Epithelial cell of esophagus (primary cell): ENCODE measurements at regions not wholly inside any gene's neighbourhood (a gene's known extent, or its start where the extent isn't known, plus 50 kb on each side); places are given as distances from the start of the nearest gene placed in this dataset.

ENCODE experiments used
- DNase-seq: peaks from one replicate; pipeline ENCODE4 v3.0.0; 2010; ENCODE audit warnings: low read depth
- H3K4me3 ChIP-seq: 2 replicates; pipeline ENCODE4 v1.5.1; 2011; ENCODE audit warnings: mild to moderate bottlenecking, low read length, control low read depth
- TF ChIP-seq, protein P1 (sequence below): IDR thresholded peaks from 2 replicates; pipeline ENCODE4 v1.5.1; 2011; ENCODE audit warnings: low read depth, mild to moderate bottlenecking, low read length, control low read depth, inconsistent platforms; ENCODE audit not compliant: insufficient read depth; ENCODE audit errors: missing control alignments

DNA sequence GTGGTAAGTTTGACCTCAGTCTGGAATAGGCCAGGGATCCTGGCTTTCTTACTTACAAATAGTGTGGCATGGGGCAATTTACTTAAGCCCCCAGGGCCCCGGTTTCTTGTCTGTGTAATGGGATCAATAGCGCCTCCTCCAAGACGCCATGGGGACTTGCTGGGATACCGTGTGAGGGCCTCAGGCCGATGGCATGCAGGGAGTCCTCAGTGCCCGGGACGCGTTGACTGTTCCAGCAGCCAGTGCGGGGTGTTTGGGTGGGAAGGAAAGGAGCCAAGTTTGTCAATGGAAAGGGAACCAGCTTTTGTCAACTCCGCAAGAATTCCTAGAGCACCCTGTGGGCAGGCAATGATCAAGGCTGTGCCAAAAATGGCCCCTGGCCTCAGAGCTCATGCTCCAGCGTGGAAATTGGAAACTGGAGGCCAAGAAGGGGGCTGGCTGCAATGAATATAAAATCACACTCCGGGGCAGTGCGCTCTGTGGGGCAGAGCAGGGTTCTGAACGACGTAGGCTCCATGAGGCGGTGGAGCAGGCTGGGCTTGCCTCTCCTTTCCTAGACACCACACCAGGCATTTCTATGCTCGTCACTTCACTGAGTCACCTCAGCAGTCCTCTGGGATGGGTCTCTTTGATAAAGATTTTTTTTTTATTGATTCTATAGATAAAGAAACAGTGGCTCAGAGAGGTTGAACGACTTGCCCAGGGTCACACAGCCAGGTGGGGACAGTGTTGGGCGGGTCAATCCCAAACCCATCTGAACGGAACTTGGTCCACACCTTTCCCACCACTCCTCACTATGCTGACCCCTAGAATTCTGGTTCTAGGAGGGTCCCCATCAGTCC lies 56.7 kb upstream of the ASAP2 start:
- DNase-seq, result no peak
- no peak overlapping the region for H3K4me3 ChIP-seq
- TF ChIP-seq, protein P1, sequence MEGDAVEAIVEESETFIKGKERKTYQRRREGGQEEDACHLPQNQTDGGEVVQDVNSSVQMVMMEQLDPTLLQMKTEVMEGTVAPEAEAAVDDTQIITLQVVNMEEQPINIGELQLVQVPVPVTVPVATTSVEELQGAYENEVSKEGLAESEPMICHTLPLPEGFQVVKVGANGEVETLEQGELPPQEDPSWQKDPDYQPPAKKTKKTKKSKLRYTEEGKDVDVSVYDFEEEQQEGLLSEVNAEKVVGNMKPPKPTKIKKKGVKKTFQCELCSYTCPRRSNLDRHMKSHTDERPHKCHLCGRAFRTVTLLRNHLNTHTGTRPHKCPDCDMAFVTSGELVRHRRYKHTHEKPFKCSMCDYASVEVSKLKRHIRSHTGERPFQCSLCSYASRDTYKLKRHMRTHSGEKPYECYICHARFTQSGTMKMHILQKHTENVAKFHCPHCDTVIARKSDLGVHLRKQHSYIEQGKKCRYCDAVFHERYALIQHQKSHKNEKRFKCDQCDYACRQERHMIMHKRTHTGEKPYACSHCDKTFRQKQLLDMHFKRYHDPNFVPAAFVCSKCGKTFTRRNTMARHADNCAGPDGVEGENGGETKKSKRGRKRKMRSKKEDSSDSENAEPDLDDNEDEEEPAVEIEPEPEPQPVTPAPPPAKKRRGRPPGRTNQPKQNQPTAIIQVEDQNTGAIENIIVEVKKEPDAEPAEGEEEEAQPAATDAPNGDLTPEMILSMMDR, result no peak

DNA sequence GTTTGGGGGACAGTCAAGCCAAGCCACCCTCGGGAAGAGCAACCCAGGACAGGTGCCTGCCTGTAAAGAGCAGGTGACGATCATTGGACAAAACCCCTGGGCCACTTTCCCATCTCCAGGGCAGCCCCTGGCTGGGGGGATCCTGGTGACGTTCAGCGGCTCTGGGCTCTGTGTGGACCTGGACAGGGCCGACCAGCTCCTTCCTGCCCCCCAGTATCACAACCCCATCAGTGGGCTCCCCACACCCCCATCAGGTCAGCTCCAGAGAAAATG lies 57.3 kb upstream of the ASAP2 start:
- DNase-seq, result no peak
- H3K4me3 ChIP-seq, result no peak overlapping the region
- TF ChIP-seq, protein P1, result no peak

DNA sequence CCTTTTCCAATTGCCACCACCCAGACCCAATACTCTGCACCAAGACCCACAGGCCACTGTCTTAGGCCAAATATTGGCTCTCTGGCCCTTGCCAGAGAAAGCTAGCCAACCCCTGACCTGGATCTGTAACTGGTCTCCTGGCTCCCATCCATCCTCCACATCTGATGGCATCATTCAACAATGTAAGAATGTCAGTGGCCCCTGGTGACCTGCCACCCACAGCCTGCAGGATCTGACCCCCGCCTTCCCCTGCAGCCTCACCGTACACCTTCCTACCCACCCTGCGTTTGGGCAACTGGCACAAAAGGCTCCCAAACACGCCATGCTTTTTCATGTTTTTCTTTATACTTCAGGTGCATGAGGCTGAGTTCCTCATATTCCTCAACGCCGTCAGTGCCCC lies 60.0 kb upstream of the ASAP2 start:
- DNase-seq, result no peak
- no peak overlapping the region for H3K4me3 ChIP-seq
- TF ChIP-seq, protein P1, result no peak

DNA sequence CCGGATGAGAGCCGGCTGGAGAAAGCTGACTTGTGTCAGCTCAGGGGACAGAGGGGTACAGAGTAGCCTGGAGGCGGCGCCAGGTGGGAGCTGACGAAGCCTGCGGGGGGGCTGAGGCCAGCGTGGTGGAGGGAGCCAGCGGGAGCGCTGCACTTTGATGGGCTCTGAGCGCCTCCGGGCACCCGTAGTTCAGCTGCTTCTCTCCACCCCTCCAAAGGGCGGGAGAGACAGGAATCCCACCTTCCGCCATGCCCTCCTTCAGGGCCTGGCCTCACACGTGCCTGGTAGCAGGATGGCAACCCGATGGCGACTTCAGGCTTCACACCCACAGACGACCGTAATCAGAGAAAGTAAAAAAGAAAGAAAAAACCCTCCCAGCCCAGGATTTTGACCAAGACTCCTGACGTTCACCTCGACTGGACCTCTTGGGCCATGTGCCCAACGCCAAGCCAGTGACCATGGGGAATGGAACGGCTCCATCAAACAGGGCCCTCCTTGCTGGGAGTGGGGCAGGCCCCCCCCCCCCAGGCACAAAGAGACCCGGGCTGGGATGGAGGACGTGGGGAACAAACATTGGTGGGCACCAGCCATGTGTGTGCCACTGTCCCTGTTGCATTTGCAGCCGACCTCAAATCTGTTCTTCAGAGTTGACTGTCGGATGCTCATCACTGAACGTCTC lies 60.7 kb upstream of the ASAP2 start:
- no peak overlapping the region for H3K4me3 ChIP-seq
- TF ChIP-seq, protein P1, result no peak
- DNase-seq, result no peak

DNA sequence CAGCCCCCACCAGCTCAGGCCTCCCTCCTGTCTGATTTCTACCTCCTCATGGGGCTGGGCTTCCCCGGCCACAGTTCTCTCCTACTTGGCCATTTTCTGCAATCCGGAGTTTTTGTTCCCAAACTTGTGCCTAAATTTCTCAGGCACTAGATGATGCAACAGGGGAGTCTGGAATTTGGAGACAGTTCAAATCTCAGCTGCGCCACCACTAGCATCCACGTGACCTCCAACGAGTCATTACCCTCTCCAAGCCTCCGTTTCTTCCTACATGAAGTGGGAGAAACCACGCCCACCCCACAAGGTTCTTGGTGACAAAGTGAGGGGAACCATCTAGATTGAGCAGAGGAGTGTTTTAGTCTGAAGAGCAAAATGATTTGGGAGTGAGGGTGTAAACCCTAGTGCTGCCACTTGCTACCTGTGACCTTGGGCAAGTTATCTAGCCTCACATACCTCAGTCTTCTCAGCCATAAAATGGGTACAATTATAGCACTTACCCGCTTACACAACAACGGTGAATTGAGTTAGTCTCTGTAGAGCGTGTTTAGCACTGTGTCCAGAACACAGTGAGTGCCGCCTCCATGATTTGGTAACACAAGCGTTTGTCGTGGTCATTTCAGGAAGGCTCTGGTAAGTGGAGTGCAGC lies 61.4 kb upstream of the ASAP2 start:
- no peak overlapping the region for H3K4me3 ChIP-seq
- TF ChIP-seq, protein P1, result no peak
- DNase-seq, result no peak

DNA sequence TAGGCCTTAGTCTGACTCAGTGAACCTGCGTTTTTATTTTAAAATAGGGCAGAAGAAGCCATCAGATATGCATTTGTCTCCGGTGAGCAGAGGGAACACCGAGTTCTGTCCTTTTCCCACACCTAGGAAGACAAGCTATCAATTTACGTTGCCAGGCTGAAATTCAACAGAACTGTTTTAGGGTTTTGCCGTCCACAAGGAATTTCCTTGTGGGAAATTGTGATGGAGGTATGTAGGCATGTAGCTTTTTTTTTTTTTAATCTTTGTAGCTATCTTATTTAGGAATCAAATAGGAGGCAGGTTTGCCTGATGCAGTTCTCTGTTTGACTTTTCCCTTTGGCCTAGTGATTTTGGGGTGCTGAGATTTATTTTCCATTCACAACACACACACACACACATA lies 62.0 kb upstream of the ASAP2 start:
- TF ChIP-seq, protein P1, result no peak
- no peak for DNase-seq
- no peak overlapping the region for H3K4me3 ChIP-seq
